IMR-90 (cell line): ENCODE measurements at regions not wholly inside any gene's neighbourhood (a gene's known extent, or its start where the extent isn't known, plus 50 kb on each side); places are given as distances from the start of the nearest gene placed in this dataset.

Experiments used
- ATAC-seq: fragments of 200-7000 bp; cut with Tn5 transposase; 2 replicates; pipeline ENCODE4 v1.9.1; 2020; ENCODE audit warnings: low read depth, mild to moderate bottlenecking, moderate library complexity
- BruUV-seq: library from RNA; stranded (reverse); fragments of 400-500 nt; replicated peaks from 2 replicates; lab custom pipeline; 2021; lab: Mats Ljungman, UMichigan
- CTCF ChIA-PET: fragments of 300-600 bp; formaldehyde crosslinking; extraction: SDS; loops from one replicate; lab custom pipeline; 2021; ENCODE audit warnings: antibody characterized with exemption; lab: Yijun Ruan, JAX
- POLR2A ChIA-PET: fragments of 300-600 bp; sonication (Branson Sonifier 250); formaldehyde crosslinking; loops from one replicate; lab custom pipeline; 2022; ENCODE audit warnings: antibody characterized with exemption; ENCODE audit not compliant: unreplicated experiment; lab: Charles Lee
- DNase-seq: peaks from one replicate; pipeline ENCODE4 v3.0.0; 2013
- H2AFZ ChIP-seq: replicated peaks from 2 replicates; pipeline ENCODE3; 2013; ENCODE audit warnings: low read length, mild to moderate bottlenecking; ENCODE audit not compliant: poor library complexity
- H2AK5ac ChIP-seq: 2 replicates; pipeline ENCODE4 v1.6.1; 2013; ENCODE audit warnings: low read depth, low read length, inconsistent platforms
- H2AK9ac ChIP-seq: replicated peaks from 2 replicates; pipeline ENCODE3; 2013; ENCODE audit warnings: mild to moderate bottlenecking, low read depth, low read length, moderate library complexity; ENCODE audit not compliant: poor library complexity
- H2BK120ac ChIP-seq: 2 replicates; pipeline ENCODE4 v1.6.1; 2013; ENCODE audit warnings: low read depth, low read length, inconsistent platforms
- H2BK15ac ChIP-seq: 3 replicates; pipeline ENCODE4 v1.6.1; 2013; ENCODE audit warnings: low read depth, low read length, inconsistent platforms
- H2BK20ac ChIP-seq: 2 replicates; pipeline ENCODE4 v1.6.1; 2013; ENCODE audit warnings: low read depth, mild to moderate bottlenecking, inconsistent platforms, low read length, moderate library complexity
- H2BK5ac ChIP-seq: 2 replicates; pipeline ENCODE4 v1.6.1; 2013; ENCODE audit warnings: mild to moderate bottlenecking, low read depth, low read length, inconsistent platforms; ENCODE audit not compliant: poor library complexity, severe bottlenecking
- H3K14ac ChIP-seq: replicated peaks from 2 replicates; pipeline ENCODE4 v1.6.1; 2013; ENCODE audit warnings: low read depth, low read length, inconsistent platforms
- H3K18ac ChIP-seq: 2 replicates; pipeline ENCODE4 v1.6.1; 2013; ENCODE audit warnings: low read depth, low read length, control low read depth
- H3K23ac ChIP-seq: 2 replicates; pipeline ENCODE4 v1.6.1; 2013; ENCODE audit warnings: low read depth, low read length, inconsistent platforms
- H3K27ac ChIP-seq: 2 replicates; pipeline ENCODE4 v1.5.1; 2013; ENCODE audit warnings: mild to moderate bottlenecking, control low read depth, low read length; ENCODE audit not compliant: insufficient read depth
- H3K27me3 ChIP-seq: 2 replicates; pipeline ENCODE4 v1.6.1; 2013; ENCODE audit warnings: low read length; ENCODE audit not compliant: control insufficient read depth, insufficient read depth
- H3K36me3 ChIP-seq: 2 replicates; pipeline ENCODE4 v1.6.1; 2013; ENCODE audit warnings: low read length, mixed read lengths; ENCODE audit not compliant: control insufficient read depth, insufficient read depth
- H3K4ac ChIP-seq: 2 replicates; pipeline ENCODE4 v1.6.1; 2013; ENCODE audit warnings: low read depth, low read length, inconsistent platforms
- H3K4me1 ChIP-seq: 2 replicates; pipeline ENCODE4 v1.6.1; 2013; ENCODE audit warnings: low read length, mixed read lengths; ENCODE audit not compliant: control insufficient read depth, insufficient read depth
- H3K4me2 ChIP-seq: 2 replicates; pipeline ENCODE4 v1.6.1; 2013; ENCODE audit warnings: low read depth, mild to moderate bottlenecking, control low read depth, low read length, moderate library complexity
- H3K4me3 ChIP-seq: 2 replicates; pipeline ENCODE4 v1.5.1; 2013; ENCODE audit warnings: low read depth, mild to moderate bottlenecking, control low read depth, low read length, moderate library complexity; ENCODE audit not compliant: insufficient read depth
- H3K56ac ChIP-seq: 2 replicates; pipeline ENCODE4 v1.6.1; 2013; ENCODE audit warnings: low read length, inconsistent platforms; ENCODE audit not compliant: insufficient read depth; ENCODE audit errors: extremely low read depth
- H3K79me1 ChIP-seq, 2 experiments: 2 replicates each; pipeline ENCODE4 v1.6.1; 2013; ENCODE audit warnings: low read length in 2 of 2, inconsistent platforms in 1 of 2, low read depth in 1 of 2
- H3K9ac ChIP-seq: 2 replicates; pipeline ENCODE4 v1.6.1; 2013; ENCODE audit warnings: low read depth, low read length, control low read depth
- H3K9me1 ChIP-seq: 2 replicates; pipeline ENCODE4 v1.6.1; 2013; ENCODE audit warnings: low read length, inconsistent platforms; ENCODE audit not compliant: insufficient read depth
- H3K9me3 ChIP-seq: 2 replicates; pipeline ENCODE4 v1.6.1; 2013; ENCODE audit warnings: low read length; ENCODE audit not compliant: control insufficient read depth, insufficient read depth
- H4K20me1 ChIP-seq: 2 replicates; pipeline ENCODE4 v1.6.1; 2013; ENCODE audit warnings: low read length, inconsistent platforms; ENCODE audit not compliant: insufficient read depth
- H4K5ac ChIP-seq: 2 replicates; pipeline ENCODE4 v1.6.1; 2013; ENCODE audit warnings: mild to moderate bottlenecking, low read depth, low read length, control low read depth
- H4K8ac ChIP-seq, 2 experiments: 2 replicates each; pipeline ENCODE4 v1.6.1; 2013; ENCODE audit warnings: low read depth in 2 of 2, low read length in 2 of 2, control low read depth in 1 of 2, inconsistent platforms in 1 of 2
- H4K91ac ChIP-seq: 2 replicates; pipeline ENCODE4 v1.6.1; 2013; ENCODE audit warnings: low read depth, low read length, inconsistent platforms; ENCODE audit not compliant: insufficient read depth
- BHLHE40 ChIP-seq: fragments of 150-350 bp; IDR thresholded peaks from 2 replicates; pipeline ENCODE4 v1.6.1; 2016; ENCODE audit warnings: mild to moderate bottlenecking, low read depth, low read length
- CEBPB ChIP-seq: IDR thresholded peaks from 2 replicates; pipeline ENCODE4 v1.6.1; 2012; ENCODE audit warnings: low read depth, low read length, improper control_type of control experiment
- CHD1 ChIP-seq: IDR thresholded peaks from 2 replicates; pipeline ENCODE4 v1.6.1; 2012; ENCODE audit warnings: low read depth, low read length, improper control_type of control experiment
- FOS ChIP-seq: fragments of 150-350 bp; IDR thresholded peaks from 2 replicates; pipeline ENCODE4 v1.6.1; 2016; ENCODE audit warnings: low read depth, low read length
- MAFK ChIP-seq: IDR thresholded peaks from 2 replicates; pipeline ENCODE4 v1.6.1; 2012; ENCODE audit warnings: low read depth, low read length, improper control_type of control experiment
- MAZ ChIP-seq: IDR thresholded peaks from 2 replicates; pipeline ENCODE4 v1.6.1; 2012; ENCODE audit warnings: low read depth, mild to moderate bottlenecking, low read length, improper control_type of control experiment, moderate library complexity, borderline replicate concordance
- MXI1 ChIP-seq: IDR thresholded peaks from 2 replicates; pipeline ENCODE4 v1.6.1; 2012; ENCODE audit warnings: low read depth, mild to moderate bottlenecking, low read length, moderate library complexity, borderline replicate concordance
- NFE2L2 ChIP-seq: fragments of 150-350 bp; IDR thresholded peaks from 2 replicates; pipeline ENCODE4 v1.6.1; 2016; ENCODE audit warnings: low read depth, mild to moderate bottlenecking, low read length
- POLR2A ChIP-seq: IDR thresholded peaks from 2 replicates; pipeline ENCODE4 v1.6.1; 2012; ENCODE audit warnings: mild to moderate bottlenecking, low read depth, low read length
- RAD21 ChIP-seq: IDR thresholded peaks from 2 replicates; pipeline ENCODE4 v1.6.1; 2012; ENCODE audit warnings: low read length, improper control_type of control experiment
- RCOR1 ChIP-seq: IDR thresholded peaks from 2 replicates; pipeline ENCODE4 v1.6.1; 2012; ENCODE audit warnings: mild to moderate bottlenecking, low read length, improper control_type of control experiment; ENCODE audit not compliant: insufficient replicate concordance
- RFX5 ChIP-seq: IDR thresholded peaks from 2 replicates; pipeline ENCODE4 v1.8.0; 2012; ENCODE audit warnings: low read depth, mild to moderate bottlenecking, low read length, moderate library complexity
- SMC3 ChIP-seq: fragments of 150-350 bp; IDR thresholded peaks from 2 replicates; pipeline ENCODE4 v1.6.1; 2016; ENCODE audit warnings: low read depth, mild to moderate bottlenecking, antibody characterized with exemption, low read length, moderate library complexity
- WGBS, 2 experiments: methylation state at CpG; one replicate each; pipeline versions ENCODE4 v1.1.5 to v1.1.7; 2013; ENCODE audit warnings: missing lambda C conversion rate in 2 of 2; ENCODE audit not compliant: insufficient read length in 1 of 2; ENCODE audit errors: extremely low coverage in 2 of 2; 5-methylcytosine and 5-hydroxymethylcytosine counted together
- dilution Hi-C: fragments of 300-500 bp; cut with HindIII; formaldehyde crosslinking; loops from one replicate; pipeline ENCODE4 v1.14.3; 2018; ENCODE audit warnings: low sequenced_read_pairs; ENCODE audit not compliant: unreplicated experiment
- in situ Hi-C: fragments of 300-500 bp; cut with MboI; formaldehyde crosslinking; loops from 3 replicates; pipeline ENCODE4 v1.14.3; 2019; ENCODE audit warnings: low sequenced_read_pairs, inconsistent platforms, mixed read lengths
- intact Hi-C: fragments of 100-400 bp; cut with micrococcal nuclease; formaldehyde crosslinking; loops from 2 replicates; pipeline ENCODE4 v1.10.0; 2022
- TF ChIP-seq, protein P1 (sequence below): fragments of 150-350 bp; IDR thresholded peaks from 2 replicates; pipeline ENCODE4 v1.6.1; 2017; ENCODE audit warnings: mild to moderate bottlenecking, antibody characterized with exemption, low read length, low read depth
- TF ChIP-seq, protein P2 (sequence below): fragments of 150-350 bp; IDR thresholded peaks from 2 replicates; pipeline ENCODE4 v1.6.1; 2016; ENCODE audit warnings: low read depth, mild to moderate bottlenecking, low read length, moderate library complexity, borderline replicate concordance
- TF ChIP-seq, protein P3 (sequence below): conservative IDR thresholded peaks from 2 replicates; pipeline ENCODE4 v1.5.1; 2012; ENCODE audit warnings: mild to moderate bottlenecking, low read depth, low read length, improper control_type of control experiment

DNA sequence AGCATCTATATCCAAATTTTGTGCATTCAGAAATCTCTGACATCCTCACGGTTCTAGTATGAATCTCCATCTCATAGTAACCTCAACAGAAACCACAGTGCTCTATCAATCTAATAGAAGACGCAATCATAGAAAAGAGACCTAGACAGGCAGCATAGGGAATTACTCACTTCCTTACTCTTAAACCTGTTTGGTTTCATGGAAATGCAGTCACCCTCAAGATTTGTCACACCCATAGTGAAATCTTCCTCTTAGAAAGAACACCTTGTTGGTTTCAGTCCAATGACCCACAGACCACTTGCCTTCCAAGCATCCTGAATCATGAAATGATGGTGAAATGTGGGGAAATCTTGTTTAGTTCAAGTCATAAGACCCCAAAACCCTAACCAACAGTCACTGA lies 166.1 kb upstream of the PRDM1 start:
- Histone ChIP-seq H3K79me1 (no peaks in the 10 kb centered on the region), H3K9me3 (no peaks in the 10 kb centered on the region), H3K4me1 (no peaks in the 10 kb centered on the region), H2BK120ac (no peak overlapping the region), H3K4ac (no peak overlapping the region), H2AK5ac (no peak overlapping the region), H2BK5ac (no peak overlapping the region), H3K27ac (no peak overlapping the region), H4K5ac (no peak overlapping the region), H3K9ac (no peak overlapping the region), H3K23ac (no peak overlapping the region), H3K27me3 (no peaks in the 10 kb centered on the region), H2BK20ac (no peak overlapping the region), H3K4me2 (no peak overlapping the region), H2AFZ (no peak overlapping the region), H4K8ac (no peak overlapping the region), H3K36me3 (no peaks in the 10 kb centered on the region), H3K9me1 (no peaks in the 10 kb centered on the region), H2AK9ac (no peak overlapping the region), H2BK15ac (no peak overlapping the region), H4K91ac (no peak overlapping the region), H3K56ac (no peak overlapping the region), H3K4me3 (no peak overlapping the region), H3K18ac (no peak overlapping the region), H4K20me1 (no peaks in the 10 kb centered on the region), H3K14ac (no peak overlapping the region)
- no peak for ATAC-seq
- dilution Hi-C loops (no loop called here), in situ Hi-C loops (no loop called here), intact Hi-C loops (no loop called here)
- DNase-seq: no peak
- ChIA-PET CTCF (no interaction called here), POLR2A (no interaction called here)
- no peak for TF ChIP-seq CHD1
- TF ChIP-seq RAD21: no peak
- no peak for TF ChIP-seq RFX5
- TF ChIP-seq MAZ: no peak
- no peak for TF ChIP-seq NFE2L2
- no peak for TF ChIP-seq RCOR1
- TF ChIP-seq MAFK: no peak
- TF ChIP-seq SMC3: no peak
- TF ChIP-seq FOS: no peak
- no peak for TF ChIP-seq POLR2A
- TF ChIP-seq CEBPB: no peak
- TF ChIP-seq, protein P1, sequence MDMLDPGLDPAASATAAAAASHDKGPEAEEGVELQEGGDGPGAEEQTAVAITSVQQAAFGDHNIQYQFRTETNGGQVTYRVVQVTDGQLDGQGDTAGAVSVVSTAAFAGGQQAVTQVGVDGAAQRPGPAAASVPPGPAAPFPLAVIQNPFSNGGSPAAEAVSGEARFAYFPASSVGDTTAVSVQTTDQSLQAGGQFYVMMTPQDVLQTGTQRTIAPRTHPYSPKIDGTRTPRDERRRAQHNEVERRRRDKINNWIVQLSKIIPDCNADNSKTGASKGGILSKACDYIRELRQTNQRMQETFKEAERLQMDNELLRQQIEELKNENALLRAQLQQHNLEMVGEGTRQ: no peak
- TF ChIP-seq, protein P2, sequence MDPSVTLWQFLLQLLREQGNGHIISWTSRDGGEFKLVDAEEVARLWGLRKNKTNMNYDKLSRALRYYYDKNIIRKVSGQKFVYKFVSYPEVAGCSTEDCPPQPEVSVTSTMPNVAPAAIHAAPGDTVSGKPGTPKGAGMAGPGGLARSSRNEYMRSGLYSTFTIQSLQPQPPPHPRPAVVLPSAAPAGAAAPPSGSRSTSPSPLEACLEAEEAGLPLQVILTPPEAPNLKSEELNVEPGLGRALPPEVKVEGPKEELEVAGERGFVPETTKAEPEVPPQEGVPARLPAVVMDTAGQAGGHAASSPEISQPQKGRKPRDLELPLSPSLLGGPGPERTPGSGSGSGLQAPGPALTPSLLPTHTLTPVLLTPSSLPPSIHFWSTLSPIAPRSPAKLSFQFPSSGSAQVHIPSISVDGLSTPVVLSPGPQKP: no peak
- TF ChIP-seq, protein P3, sequence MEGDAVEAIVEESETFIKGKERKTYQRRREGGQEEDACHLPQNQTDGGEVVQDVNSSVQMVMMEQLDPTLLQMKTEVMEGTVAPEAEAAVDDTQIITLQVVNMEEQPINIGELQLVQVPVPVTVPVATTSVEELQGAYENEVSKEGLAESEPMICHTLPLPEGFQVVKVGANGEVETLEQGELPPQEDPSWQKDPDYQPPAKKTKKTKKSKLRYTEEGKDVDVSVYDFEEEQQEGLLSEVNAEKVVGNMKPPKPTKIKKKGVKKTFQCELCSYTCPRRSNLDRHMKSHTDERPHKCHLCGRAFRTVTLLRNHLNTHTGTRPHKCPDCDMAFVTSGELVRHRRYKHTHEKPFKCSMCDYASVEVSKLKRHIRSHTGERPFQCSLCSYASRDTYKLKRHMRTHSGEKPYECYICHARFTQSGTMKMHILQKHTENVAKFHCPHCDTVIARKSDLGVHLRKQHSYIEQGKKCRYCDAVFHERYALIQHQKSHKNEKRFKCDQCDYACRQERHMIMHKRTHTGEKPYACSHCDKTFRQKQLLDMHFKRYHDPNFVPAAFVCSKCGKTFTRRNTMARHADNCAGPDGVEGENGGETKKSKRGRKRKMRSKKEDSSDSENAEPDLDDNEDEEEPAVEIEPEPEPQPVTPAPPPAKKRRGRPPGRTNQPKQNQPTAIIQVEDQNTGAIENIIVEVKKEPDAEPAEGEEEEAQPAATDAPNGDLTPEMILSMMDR: no peak
- TF ChIP-seq MXI1: no peak
- no peak for TF ChIP-seq BHLHE40
- WGBS, 2 experiments: 100% methylated on average over 1 of the region's 2 CpGs; no CpG with 5 or more reads in 1 of the 2 experiments
- no TSS peak for BruUV-seq
